ENCODE measurements at regions not wholly inside any gene's neighbourhood (a gene's known extent, or its start where the extent isn't known, plus 50 kb on each side); places are given as distances from the start of the nearest gene placed in this dataset.

DNA sequence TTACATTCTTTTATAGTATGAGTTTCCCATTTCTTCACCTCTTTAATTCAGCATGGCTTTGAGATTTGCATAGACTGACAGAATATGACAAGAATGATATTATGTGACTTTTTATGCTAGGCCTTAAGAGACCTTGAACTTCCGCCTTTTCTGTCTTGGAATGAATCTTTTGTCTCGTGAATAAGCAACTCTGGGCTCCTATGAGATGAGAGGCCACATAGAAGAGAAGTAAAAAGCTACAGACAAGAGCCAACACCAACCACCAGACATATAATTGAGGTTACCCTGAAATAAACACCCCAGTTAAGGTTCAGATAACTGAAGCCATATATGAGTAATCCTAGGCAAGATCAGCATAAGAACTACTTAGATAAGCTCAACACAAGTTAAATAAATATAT is 600.8 kb downstream of the MEI4 start:
- Mint-ChIP-seq H3K27ac (no peak overlapping the region), H3K4me3 (no peak overlapping the region), H3K36me3 (ENCODE audit: low read depth) (no peaks in the 10 kb centered on the region), H3K27me3 (ENCODE audit: insufficient read depth, low read depth, poor library complexity) (no peaks in the 10 kb centered on the region), H3K4me1 (peaks cover 4% of the 10 kb centered on the region; the same call in 2 of the 3 replicates), H3K9me3 (no peaks in the 10 kb centered on the region)
- Histone ChIP-seq H3K36me3 (ENCODE audit: insufficient read depth) (no peaks in the 10 kb centered on the region), H3K27ac (ENCODE audit: low read depth) (no peak overlapping the region), H3K4me1 (ENCODE audit: insufficient read depth) (no peaks in the 10 kb centered on the region), H3K79me2 (replicated peaks; ENCODE audit: insufficient read depth) (no peaks in the 10 kb centered on the region), H3K4me3 (no peak overlapping the region), H3K27me3 (ENCODE audit: insufficient read depth) (no peaks in the 10 kb centered on the region), H3F3A (replicated peaks; ENCODE audit: low read depth) (no peaks in the 10 kb centered on the region), H2AFZ (no peak overlapping the region), H3K9me2 (ENCODE audit: insufficient read depth) (no peaks in the 10 kb centered on the region), H4K20me1 (replicated peaks; ENCODE audit: insufficient read depth) (no peaks in the 10 kb centered on the region), H3K4me2 (no peak overlapping the region)
- DNase-seq (ENCODE audit: low spot score) (no peak), ATAC-seq (no peak)
- TF ChIP-seq, protein P1, sequence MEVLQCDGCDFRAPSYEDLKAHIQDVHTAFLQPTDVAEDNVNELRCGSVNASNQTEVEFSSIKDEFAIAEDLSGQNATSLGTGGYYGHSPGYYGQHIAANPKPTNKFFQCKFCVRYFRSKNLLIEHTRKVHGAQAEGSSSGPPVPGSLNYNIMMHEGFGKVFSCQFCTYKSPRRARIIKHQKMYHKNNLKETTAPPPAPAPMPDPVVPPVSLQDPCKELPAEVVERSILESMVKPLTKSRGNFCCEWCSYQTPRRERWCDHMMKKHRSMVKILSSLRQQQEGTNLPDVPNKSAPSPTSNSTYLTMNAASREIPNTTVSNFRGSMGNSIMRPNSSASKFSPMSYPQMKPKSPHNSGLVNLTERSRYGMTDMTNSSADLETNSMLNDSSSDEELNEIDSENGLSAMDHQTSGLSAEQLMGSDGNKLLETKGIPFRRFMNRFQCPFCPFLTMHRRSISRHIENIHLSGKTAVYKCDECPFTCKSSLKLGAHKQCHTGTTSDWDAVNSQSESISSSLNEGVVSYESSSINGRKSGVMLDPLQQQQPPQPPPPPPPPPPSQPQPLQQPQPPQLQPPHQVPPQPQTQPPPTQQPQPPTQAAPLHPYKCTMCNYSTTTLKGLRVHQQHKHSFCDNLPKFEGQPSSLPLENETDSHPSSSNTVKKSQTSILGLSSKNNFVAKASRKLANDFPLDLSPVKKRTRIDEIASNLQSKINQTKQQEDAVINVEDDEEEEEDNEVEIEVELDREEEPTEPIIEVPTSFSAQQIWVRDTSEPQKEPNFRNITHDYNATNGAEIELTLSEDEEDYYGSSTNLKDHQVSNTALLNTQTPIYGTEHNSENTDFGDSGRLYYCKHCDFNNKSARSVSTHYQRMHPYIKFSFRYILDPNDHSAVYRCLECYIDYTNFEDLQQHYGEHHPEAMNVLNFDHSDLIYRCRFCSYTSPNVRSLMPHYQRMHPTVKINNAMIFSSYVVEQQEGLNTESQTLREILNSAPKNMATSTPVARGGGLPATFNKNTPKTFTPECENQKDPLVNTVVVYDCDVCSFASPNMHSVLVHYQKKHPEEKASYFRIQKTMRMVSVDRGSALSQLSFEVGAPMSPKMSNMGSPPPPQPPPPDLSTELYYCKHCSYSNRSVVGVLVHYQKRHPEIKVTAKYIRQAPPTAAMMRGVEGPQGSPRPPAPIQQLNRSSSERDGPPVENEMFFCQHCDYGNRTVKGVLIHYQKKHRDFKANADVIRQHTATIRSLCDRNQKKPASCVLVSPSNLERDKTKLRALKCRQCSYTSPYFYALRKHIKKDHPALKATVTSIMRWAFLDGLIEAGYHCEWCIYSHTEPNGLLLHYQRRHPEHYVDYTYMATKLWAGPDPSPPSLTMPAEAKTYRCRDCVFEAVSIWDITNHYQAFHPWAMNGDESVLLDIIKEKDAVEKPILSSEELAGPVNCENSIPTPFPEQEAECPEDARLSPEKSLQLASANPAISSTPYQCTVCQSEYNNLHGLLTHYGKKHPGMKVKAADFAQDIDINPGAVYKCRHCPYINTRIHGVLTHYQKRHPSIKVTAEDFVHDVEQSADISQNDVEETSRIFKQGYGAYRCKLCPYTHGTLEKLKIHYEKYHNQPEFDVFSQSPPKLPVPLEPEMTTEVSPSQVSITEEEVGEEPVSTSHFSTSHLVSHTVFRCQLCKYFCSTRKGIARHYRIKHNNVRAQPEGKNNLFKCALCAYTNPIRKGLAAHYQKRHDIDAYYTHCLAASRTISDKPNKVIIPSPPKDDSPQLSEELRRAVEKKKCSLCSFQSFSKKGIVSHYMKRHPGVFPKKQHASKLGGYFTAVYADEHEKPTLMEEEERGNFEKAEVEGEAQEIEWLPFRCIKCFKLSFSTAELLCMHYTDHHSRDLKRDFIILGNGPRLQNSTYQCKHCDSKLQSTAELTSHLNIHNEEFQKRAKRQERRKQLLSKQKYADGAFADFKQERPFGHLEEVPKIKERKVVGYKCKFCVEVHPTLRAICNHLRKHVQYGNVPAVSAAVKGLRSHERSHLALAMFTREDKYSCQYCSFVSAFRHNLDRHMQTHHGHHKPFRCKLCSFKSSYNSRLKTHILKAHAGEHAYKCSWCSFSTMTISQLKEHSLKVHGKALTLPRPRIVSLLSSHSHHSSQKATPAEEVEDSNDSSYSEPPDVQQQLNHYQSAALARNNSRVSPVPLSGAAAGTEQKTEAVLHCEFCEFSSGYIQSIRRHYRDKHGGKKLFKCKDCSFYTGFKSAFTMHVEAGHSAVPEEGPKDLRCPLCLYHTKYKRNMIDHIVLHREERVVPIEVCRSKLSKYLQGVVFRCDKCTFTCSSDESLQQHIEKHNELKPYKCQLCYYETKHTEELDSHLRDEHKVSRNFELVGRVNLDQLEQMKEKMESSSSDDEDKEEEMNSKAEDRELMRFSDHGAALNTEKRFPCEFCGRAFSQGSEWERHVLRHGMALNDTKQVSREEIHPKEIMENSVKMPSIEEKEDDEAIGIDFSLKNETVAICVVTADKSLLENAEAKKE (CRISPR knock-in tag; IDR thresholded peaks at IDR 0.05) = no peak
- TF ChIP-seq, protein P2, sequence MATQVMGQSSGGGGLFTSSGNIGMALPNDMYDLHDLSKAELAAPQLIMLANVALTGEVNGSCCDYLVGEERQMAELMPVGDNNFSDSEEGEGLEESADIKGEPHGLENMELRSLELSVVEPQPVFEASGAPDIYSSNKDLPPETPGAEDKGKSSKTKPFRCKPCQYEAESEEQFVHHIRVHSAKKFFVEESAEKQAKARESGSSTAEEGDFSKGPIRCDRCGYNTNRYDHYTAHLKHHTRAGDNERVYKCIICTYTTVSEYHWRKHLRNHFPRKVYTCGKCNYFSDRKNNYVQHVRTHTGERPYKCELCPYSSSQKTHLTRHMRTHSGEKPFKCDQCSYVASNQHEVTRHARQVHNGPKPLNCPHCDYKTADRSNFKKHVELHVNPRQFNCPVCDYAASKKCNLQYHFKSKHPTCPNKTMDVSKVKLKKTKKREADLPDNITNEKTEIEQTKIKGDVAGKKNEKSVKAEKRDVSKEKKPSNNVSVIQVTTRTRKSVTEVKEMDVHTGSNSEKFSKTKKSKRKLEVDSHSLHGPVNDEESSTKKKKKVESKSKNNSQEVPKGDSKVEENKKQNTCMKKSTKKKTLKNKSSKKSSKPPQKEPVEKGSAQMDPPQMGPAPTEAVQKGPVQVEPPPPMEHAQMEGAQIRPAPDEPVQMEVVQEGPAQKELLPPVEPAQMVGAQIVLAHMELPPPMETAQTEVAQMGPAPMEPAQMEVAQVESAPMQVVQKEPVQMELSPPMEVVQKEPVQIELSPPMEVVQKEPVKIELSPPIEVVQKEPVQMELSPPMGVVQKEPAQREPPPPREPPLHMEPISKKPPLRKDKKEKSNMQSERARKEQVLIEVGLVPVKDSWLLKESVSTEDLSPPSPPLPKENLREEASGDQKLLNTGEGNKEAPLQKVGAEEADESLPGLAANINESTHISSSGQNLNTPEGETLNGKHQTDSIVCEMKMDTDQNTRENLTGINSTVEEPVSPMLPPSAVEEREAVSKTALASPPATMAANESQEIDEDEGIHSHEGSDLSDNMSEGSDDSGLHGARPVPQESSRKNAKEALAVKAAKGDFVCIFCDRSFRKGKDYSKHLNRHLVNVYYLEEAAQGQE (IDR thresholded peaks at IDR 0.05; ENCODE audit: unreplicated experiment) = no peak
- TF ChIP-seq NANOG (IDR thresholded peaks at IDR 0.05; ENCODE audit: borderline replicate concordance) = no peak
- no peak for TF ChIP-seq CREB1 (CRISPR knock-in tag; IDR thresholded peaks at IDR 0.05; ENCODE audit: low read depth)
- TF ChIP-seq, protein P3, sequence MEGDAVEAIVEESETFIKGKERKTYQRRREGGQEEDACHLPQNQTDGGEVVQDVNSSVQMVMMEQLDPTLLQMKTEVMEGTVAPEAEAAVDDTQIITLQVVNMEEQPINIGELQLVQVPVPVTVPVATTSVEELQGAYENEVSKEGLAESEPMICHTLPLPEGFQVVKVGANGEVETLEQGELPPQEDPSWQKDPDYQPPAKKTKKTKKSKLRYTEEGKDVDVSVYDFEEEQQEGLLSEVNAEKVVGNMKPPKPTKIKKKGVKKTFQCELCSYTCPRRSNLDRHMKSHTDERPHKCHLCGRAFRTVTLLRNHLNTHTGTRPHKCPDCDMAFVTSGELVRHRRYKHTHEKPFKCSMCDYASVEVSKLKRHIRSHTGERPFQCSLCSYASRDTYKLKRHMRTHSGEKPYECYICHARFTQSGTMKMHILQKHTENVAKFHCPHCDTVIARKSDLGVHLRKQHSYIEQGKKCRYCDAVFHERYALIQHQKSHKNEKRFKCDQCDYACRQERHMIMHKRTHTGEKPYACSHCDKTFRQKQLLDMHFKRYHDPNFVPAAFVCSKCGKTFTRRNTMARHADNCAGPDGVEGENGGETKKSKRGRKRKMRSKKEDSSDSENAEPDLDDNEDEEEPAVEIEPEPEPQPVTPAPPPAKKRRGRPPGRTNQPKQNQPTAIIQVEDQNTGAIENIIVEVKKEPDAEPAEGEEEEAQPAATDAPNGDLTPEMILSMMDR (conservative IDR thresholded peaks at IDR 0.05; ENCODE audit: low read depth in 2 of 2) = no peak
- no peak for TF ChIP-seq EZH2phosphoT487 (IDR thresholded peaks at IDR 0.05; ENCODE audit: unreplicated experiment)
- TF ChIP-seq STAT1 (IDR thresholded peaks at IDR 0.05; ENCODE audit: unreplicated experiment) = no peak
- TF ChIP-seq ZNF114 (CRISPR knock-in tag; IDR thresholded peaks at IDR 0.05) = no peak
- TF ChIP-seq, protein P4, sequence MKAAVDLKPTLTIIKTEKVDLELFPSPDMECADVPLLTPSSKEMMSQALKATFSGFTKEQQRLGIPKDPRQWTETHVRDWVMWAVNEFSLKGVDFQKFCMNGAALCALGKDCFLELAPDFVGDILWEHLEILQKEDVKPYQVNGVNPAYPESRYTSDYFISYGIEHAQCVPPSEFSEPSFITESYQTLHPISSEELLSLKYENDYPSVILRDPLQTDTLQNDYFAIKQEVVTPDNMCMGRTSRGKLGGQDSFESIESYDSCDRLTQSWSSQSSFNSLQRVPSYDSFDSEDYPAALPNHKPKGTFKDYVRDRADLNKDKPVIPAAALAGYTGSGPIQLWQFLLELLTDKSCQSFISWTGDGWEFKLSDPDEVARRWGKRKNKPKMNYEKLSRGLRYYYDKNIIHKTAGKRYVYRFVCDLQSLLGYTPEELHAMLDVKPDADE (IDR thresholded peaks at IDR 0.05) = no peak
- no peak for TF ChIP-seq ZNF331 (CRISPR knock-in tag; IDR thresholded peaks at IDR 0.05; ENCODE audit: low read depth)
- no peak for TF ChIP-seq POLR2AphosphoS5 (IDR thresholded peaks at IDR 0.05; ENCODE audit: low read depth)
- TF ChIP-seq EZH2 (IDR thresholded peaks at IDR 0.05; ENCODE audit: low read depth, unreplicated experiment) = no peak
- no peak for TF ChIP-seq JUNB (IDR thresholded peaks at IDR 0.05; ENCODE audit: unreplicated experiment)

All from GM23338 (cell line).